Hepatocyte (in vitro differentiated cells): ENCODE measurements at regions not wholly inside any gene's neighbourhood (a gene's known extent, or its start where the extent isn't known, plus 50 kb on each side); places are given as distances from the start of the nearest gene placed in this dataset.

Experiments used
- DNase-seq: peaks from one replicate; pipeline ENCODE4 v3.0.0-alpha.2; 2016; ENCODE audit warnings: low spot score
- H2AFZ ChIP-seq: fragments of 200-600 bp; sonication (generic); 2 replicates; pipeline ENCODE4 v1.6.0; 2016; ENCODE audit warnings: antibody characterized with exemption, mild to moderate bottlenecking
- H3K27ac ChIP-seq: fragments of 200-600 bp; sonication (generic); 2 replicates; pipeline ENCODE4 v1.5.1; 2016; ENCODE audit warnings: mild to moderate bottlenecking
- H3K27me3 ChIP-seq: fragments of 200-600 bp; sonication (generic); 2 replicates; pipeline ENCODE4 v1.6.1; 2016
- H3K36me3 ChIP-seq: fragments of 200-600 bp; sonication (generic); replicated peaks from 2 replicates; pipeline ENCODE4 v1.5.1; 2016; ENCODE audit warnings: low read depth; ENCODE audit not compliant: insufficient read depth
- H3K4me1 ChIP-seq: fragments of 200-600 bp; sonication (generic); 2 replicates; pipeline ENCODE4 v1.5.1; 2016; ENCODE audit warnings: mild to moderate bottlenecking, moderate library complexity; ENCODE audit not compliant: insufficient read depth
- H3K4me2 ChIP-seq: fragments of 200-600 bp; sonication (generic); 2 replicates; pipeline ENCODE4 v1.6.0; 2016
- H3K4me3 ChIP-seq: fragments of 200-600 bp; sonication (generic); 2 replicates; pipeline ENCODE4 v1.5.1; 2016; ENCODE audit warnings: mild to moderate bottlenecking
- H3K79me2 ChIP-seq: fragments of 200-600 bp; sonication (generic); 2 replicates; pipeline ENCODE4 v1.6.0; 2017; ENCODE audit warnings: mild to moderate bottlenecking
- H3K9me2 ChIP-seq: fragments of 200-600 bp; sonication (generic); replicated peaks from 2 replicates; pipeline ENCODE4 v1.6.0; 2017; ENCODE audit warnings: mild to moderate bottlenecking; ENCODE audit not compliant: insufficient read depth
- H3K9me3 ChIP-seq: fragments of 200-600 bp; sonication (generic); 2 replicates; pipeline ENCODE4 v1.5.1; 2016; ENCODE audit warnings: low read depth, mild to moderate bottlenecking
- H4K20me1 ChIP-seq: fragments of 200-600 bp; sonication (generic); 2 replicates; pipeline ENCODE4 v1.6.0; 2016; ENCODE audit warnings: mild to moderate bottlenecking; ENCODE audit not compliant: insufficient read depth, poor library complexity, severe bottlenecking
- EZH2 ChIP-seq: fragments of 200-600 bp; sonication (generic); IDR thresholded peaks from 2 replicates; pipeline ENCODE4 v1.6.1; 2016; ENCODE audit warnings: antibody characterized with exemption, mild to moderate bottlenecking, borderline replicate concordance
- EZH2phosphoT487 ChIP-seq: fragments of 200-600 bp; sonication (generic); IDR thresholded peaks from one replicate; pipeline ENCODE4 v1.6.1; 2018; ENCODE audit warnings: antibody characterized with exemption, mild to moderate bottlenecking, low read depth, moderate library complexity; ENCODE audit not compliant: unreplicated experiment, severe bottlenecking
- WGBS: methylation state at CpG from one replicate; pipeline ENCODE4 v1.1.6; 2016; ENCODE audit warnings: low lambda C conversion rate; ENCODE audit errors: missing lambda C conversion rate; 5-methylcytosine and 5-hydroxymethylcytosine counted together
- TF ChIP-seq, protein P1 (sequence below): fragments of 200-600 bp; sonication (generic); IDR thresholded peaks from 2 replicates; pipeline ENCODE4 v1.5.1; 2016; ENCODE audit warnings: antibody characterized with exemption, mild to moderate bottlenecking; ENCODE audit not compliant: poor library complexity

DNA sequence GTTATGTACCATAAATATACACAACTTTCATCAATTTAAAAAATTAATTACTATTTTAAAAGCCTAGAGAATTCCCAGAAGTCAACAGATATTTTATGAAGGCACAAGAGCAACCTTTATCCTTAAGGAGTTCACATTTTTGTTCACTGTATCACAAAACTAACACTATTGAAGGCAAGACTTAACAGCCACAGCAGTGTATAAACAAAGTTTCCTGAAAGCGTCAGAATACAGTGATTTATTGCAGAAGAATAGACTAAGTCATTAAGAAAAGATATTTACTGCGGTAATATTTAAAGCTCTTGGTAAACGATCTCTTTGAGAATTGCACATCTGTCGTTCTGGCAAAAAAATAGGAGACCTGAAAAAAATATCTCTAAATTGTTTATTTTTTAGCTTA lies 419.3 kb upstream of the NBEA start:
- DNase-seq = no peak
- H4K20me1 ChIP-seq = no peaks in the 10 kb centered on the region
- no peaks in the 10 kb centered on the region for H3K4me1 ChIP-seq
- H3K27me3 ChIP-seq = no peaks in the 10 kb centered on the region
- no peaks in the 10 kb centered on the region for H3K36me3 ChIP-seq
- no peak overlapping the region for H2AFZ ChIP-seq
- no peaks in the 10 kb centered on the region for H3K9me2 ChIP-seq
- H3K9me3 ChIP-seq = no peaks in the 10 kb centered on the region
- 41% methylated on average over 4 of the region's 4 CpGs for WGBS
- no peak overlapping the region for H3K27ac ChIP-seq
- H3K79me2 ChIP-seq = no peaks in the 10 kb centered on the region
- TF ChIP-seq EZH2 = no peak
- TF ChIP-seq EZH2phosphoT487 = no peak
- TF ChIP-seq, protein P1, sequence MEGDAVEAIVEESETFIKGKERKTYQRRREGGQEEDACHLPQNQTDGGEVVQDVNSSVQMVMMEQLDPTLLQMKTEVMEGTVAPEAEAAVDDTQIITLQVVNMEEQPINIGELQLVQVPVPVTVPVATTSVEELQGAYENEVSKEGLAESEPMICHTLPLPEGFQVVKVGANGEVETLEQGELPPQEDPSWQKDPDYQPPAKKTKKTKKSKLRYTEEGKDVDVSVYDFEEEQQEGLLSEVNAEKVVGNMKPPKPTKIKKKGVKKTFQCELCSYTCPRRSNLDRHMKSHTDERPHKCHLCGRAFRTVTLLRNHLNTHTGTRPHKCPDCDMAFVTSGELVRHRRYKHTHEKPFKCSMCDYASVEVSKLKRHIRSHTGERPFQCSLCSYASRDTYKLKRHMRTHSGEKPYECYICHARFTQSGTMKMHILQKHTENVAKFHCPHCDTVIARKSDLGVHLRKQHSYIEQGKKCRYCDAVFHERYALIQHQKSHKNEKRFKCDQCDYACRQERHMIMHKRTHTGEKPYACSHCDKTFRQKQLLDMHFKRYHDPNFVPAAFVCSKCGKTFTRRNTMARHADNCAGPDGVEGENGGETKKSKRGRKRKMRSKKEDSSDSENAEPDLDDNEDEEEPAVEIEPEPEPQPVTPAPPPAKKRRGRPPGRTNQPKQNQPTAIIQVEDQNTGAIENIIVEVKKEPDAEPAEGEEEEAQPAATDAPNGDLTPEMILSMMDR = no peak
- no peak overlapping the region for H3K4me3 ChIP-seq
- H3K4me2 ChIP-seq = no peak overlapping the region

DNA sequence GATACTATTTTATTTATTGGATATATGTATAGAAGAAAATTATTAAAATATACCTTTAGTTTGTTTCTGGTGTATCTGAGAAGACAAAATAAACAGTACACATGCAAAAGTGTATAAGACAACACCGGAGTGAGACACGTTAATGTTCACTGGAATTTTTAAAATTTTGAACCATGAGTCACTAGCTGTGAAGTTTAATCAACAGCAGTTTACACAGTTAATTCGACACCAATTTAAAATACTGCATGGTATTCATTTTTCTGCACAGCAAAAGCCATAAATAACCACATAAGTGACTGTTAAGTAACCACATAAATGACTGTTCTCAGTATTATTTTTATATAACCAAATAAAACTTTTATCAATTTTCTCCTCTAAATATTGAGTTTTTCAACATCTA lies 418.7 kb upstream of the NBEA start:
- H3K9me3 ChIP-seq = no peaks in the 10 kb centered on the region
- H3K36me3 ChIP-seq = no peaks in the 10 kb centered on the region
- TF ChIP-seq EZH2 (no peak), EZH2phosphoT487 (no peak)
- TF ChIP-seq, protein P1 = no peak
- no peaks in the 10 kb centered on the region for H3K9me2 ChIP-seq
- H4K20me1 ChIP-seq = no peaks in the 10 kb centered on the region
- H2AFZ ChIP-seq = no peak overlapping the region
- no peak overlapping the region for H3K4me2 ChIP-seq
- H3K27ac ChIP-seq = no peak overlapping the region
- H3K27me3 ChIP-seq = no peaks in the 10 kb centered on the region
- H3K4me3 ChIP-seq = no peak overlapping the region
- 78% methylated on average over 3 of the region's 3 CpGs for WGBS
- no peaks in the 10 kb centered on the region for H3K4me1 ChIP-seq
- no peak for DNase-seq
- H3K79me2 ChIP-seq = no peaks in the 10 kb centered on the region

DNA sequence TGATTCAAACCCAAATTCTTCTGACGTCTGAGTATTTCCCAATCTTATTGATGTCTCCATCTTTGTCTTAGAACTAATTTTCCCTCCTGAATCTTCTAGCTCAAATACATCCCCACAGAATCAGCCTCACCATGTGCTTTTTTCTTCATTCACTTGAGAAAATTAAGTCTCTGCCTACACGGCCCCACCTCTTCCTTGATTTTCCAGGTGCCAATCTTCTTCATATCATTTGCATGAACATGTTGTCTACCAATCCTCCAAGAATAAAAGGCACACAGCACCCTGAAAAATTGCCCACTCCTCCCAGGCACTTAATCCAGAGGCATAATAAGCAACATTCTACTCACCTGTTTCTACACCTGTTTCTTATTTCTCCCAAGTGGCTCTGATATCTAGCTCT lies 408.1 kb upstream of the NBEA start:
- no peak overlapping the region for H3K4me2 ChIP-seq
- no peaks in the 10 kb centered on the region for H3K9me2 ChIP-seq
- no peak overlapping the region for H3K4me3 ChIP-seq

More for the DNA sequence above, 408.1 kb upstream of the NBEA start:
- no peak overlapping the region for H3K27ac ChIP-seq
- H4K20me1 ChIP-seq = no peaks in the 10 kb centered on the region
- no peaks in the 10 kb centered on the region for H3K79me2 ChIP-seq
- H3K27me3 ChIP-seq = no peaks in the 10 kb centered on the region
- no peak for DNase-seq
- 96% methylated on average over 2 of the region's 2 CpGs for WGBS
- no peak for TF ChIP-seq EZH2
- no peak for TF ChIP-seq EZH2phosphoT487
- TF ChIP-seq, protein P1 = no peak
- no peaks in the 10 kb centered on the region for H3K9me3 ChIP-seq
- no peaks in the 10 kb centered on the region for H3K4me1 ChIP-seq
- no peak overlapping the region for H2AFZ ChIP-seq
- H3K36me3 ChIP-seq = no peaks in the 10 kb centered on the region
